ENCODE measurements at regions not wholly inside any gene's neighbourhood (a gene's known extent, or its start where the extent isn't known, plus 50 kb on each side); places are given as distances from the start of the nearest gene placed in this dataset.

- TF ChIP-seq PREB (CRISPR knock-in tag; IDR thresholded peaks at IDR 0.05; ENCODE audit: borderline replicate concordance) = no peak
- no peak for TF ChIP-seq ELF4 (CRISPR knock-in tag; IDR thresholded peaks at IDR 0.05; ENCODE audit: low read depth)
Measured at GRCh38 chr6:115393821-115394220, 666.9 kb downstream of the FRK start (continued).

GRCh38 chr6:115370202-115370601, 690.5 kb downstream of the FRK start:
- ATAC-seq = peak; percentile 85

GRCh38 chr6:115365783-115366182, 694.9 kb downstream of the FRK start:
- Mint-ChIP-seq H3K9me3 (peaks cover 36% of the 10 kb centered on the region), H3K27me3 (ENCODE audit: low read depth) (no peaks in the 10 kb centered on the region), H3K36me3 (peaks cover 31% of the 10 kb centered on the region), H3K27ac (no peak overlapping the region), H3K4me1 (0 out of 2 replicates have a peak, but pooled peaks cover 5% of the 10 kb centered on the region), H3K4me3 (no peak overlapping the region)
- TF ChIP-seq ZNF416 (CRISPR knock-in tag; IDR thresholded peaks at IDR 0.05) (no peak), TEAD1 (CRISPR knock-in tag; IDR thresholded peaks at IDR 0.05) (no peak), MYBL2 (CRISPR knock-in tag; IDR thresholded peaks at IDR 0.05) (no peak), ATF1 (CRISPR knock-in tag; IDR thresholded peaks at IDR 0.05) (no peak), RORB (CRISPR knock-in tag; IDR thresholded peaks at IDR 0.05) (no peak), ELF4 (CRISPR knock-in tag; IDR thresholded peaks at IDR 0.05; ENCODE audit: low read depth) (no peak), IRF2 (CRISPR knock-in tag; IDR thresholded peaks at IDR 0.05; ENCODE audit: borderline replicate concordance, low read depth) (no peak), FOXP1 (CRISPR knock-in tag; IDR thresholded peaks at IDR 0.05; ENCODE audit: borderline replicate concordance) (no peak), ZNF425 (CRISPR knock-in tag; conservative IDR thresholded peaks at IDR 0.05) (no peak), NFATC4 (CRISPR knock-in tag; IDR thresholded peaks at IDR 0.05) (no peak), SP1 (CRISPR knock-in tag; conservative IDR thresholded peaks at IDR 0.05) (no peak), ZBTB43 (CRISPR knock-in tag; IDR thresholded peaks at IDR 0.05) (no peak), FOXP4 (CRISPR knock-in tag; IDR thresholded peaks at IDR 0.05) (no peak), ARID4B (CRISPR knock-in tag; IDR thresholded peaks at IDR 0.05; ENCODE audit: borderline replicate concordance) (no peak), MXD4 (CRISPR knock-in tag; IDR thresholded peaks at IDR 0.05; ENCODE audit: borderline replicate concordance) (no peak), ZNF232 (CRISPR knock-in tag; IDR thresholded peaks at IDR 0.05) (no peak)
- DNase-seq (ENCODE audit: low spot score) (no peak), ATAC-seq (no peak)
- CTCF ChIA-PET = no interaction called here
- POLR2A ChIA-PET = no interaction called here

More at GRCh38 chr6:115370202-115370601, 690.5 kb downstream of the FRK start:
- CTCF ChIA-PET = no interaction called here
- POLR2A ChIA-PET = no interaction called here
- no peak overlapping the region for H3K4me3 Mint-ChIP-seq
- peaks cover 25% of the 10 kb centered on the region for H3K36me3 Mint-ChIP-seq
- H3K27me3 Mint-ChIP-seq (ENCODE audit: low read depth) = no peaks in the 10 kb centered on the region
- H3K27ac Mint-ChIP-seq = no peak overlapping the region
- 0 out of 2 replicates have a peak, but pooled peaks cover 5% of the 10 kb centered on the region for H3K4me1 Mint-ChIP-seq
- DNase-seq (ENCODE audit: low spot score) = no peak
- H3K9me3 Mint-ChIP-seq = peaks cover 26% of the 10 kb centered on the region
- TF ChIP-seq ESRRA (CRISPR knock-in tag; IDR thresholded peaks at IDR 0.05; ENCODE audit: borderline replicate concordance) (no peak), USF2 (CRISPR knock-in tag; IDR thresholded peaks at IDR 0.05) (no peak), ZNF219 (CRISPR knock-in tag; IDR thresholded peaks at IDR 0.05; ENCODE audit: borderline replicate concordance) (no peak), MXD4 (CRISPR knock-in tag; IDR thresholded peaks at IDR 0.05; ENCODE audit: borderline replicate concordance) (no peak), SOX15 (CRISPR knock-in tag; IDR thresholded peaks at IDR 0.05) (no peak)
